Ovary (tissue), 3 donors: ENCODE measurements at regions not wholly inside any gene's neighbourhood (a gene's known extent, or its start where the extent isn't known, plus 50 kb on each side); places are given as distances from the start of the nearest gene placed in this dataset.

Experiments used
- EP300 ChIP-seq: sonication (generic); formaldehyde crosslinking; IDR thresholded peaks from one replicate; pipeline ENCODE4 v1.6.1; 2017; ENCODE audit warnings: antibody characterized with exemption
- TF ChIP-seq, protein P1 (sequence below), 3 donors: fragments of 450-650 bp in 2 of 3; fragments of 200-600 bp in 1 of 3; IDR thresholded peaks; one replicate each; pipeline versions ENCODE4 v1.5.1 to v1.8.0; 2016 to 2022; ENCODE audit warnings: antibody characterized with exemption in 3 of 3, mild to moderate bottlenecking in 1 of 3
- donor health status: DM: no; HTN: no; CAD: no.

DNA sequence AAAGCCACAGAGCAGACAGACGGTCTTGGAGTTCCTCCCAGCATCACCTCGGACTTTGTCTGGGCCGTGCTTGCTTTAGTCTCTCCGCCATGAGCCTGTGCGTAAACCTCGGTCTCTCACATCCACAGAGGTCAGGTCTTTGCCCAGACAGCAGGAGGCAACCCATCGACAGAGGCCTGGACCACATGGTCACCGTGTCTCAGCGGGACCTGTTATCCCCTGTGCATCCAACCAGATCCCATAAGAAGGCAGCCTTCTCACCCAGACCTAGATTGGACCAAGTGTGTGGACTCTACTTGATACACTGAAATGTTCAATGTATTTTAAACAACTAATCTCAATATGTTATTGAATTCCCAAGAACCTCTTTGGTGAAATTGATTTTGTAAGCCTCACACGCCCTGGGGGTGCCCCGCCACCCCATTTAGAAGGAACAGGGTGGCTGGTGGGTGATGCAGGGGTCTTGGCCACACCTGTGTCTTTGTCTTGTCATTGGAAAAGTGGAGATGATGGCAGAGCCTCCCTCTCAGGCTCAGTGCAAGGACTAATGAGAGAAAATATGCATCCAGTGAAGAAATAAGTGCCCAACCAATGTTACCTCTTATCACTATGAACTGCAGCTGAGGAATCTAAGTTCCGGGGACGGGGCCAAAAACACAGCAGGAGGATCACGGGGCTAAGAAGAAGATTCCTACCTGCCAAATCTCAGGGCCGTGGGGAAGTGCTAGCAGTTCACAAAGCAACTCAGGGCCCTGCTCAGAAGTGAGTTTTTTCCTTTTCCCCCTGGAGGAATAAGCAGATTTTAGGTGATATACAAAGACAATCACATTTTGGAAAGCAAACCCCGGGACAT is 101.6 kb upstream of the BACE2 start:
- TF ChIP-seq, protein P1, sequence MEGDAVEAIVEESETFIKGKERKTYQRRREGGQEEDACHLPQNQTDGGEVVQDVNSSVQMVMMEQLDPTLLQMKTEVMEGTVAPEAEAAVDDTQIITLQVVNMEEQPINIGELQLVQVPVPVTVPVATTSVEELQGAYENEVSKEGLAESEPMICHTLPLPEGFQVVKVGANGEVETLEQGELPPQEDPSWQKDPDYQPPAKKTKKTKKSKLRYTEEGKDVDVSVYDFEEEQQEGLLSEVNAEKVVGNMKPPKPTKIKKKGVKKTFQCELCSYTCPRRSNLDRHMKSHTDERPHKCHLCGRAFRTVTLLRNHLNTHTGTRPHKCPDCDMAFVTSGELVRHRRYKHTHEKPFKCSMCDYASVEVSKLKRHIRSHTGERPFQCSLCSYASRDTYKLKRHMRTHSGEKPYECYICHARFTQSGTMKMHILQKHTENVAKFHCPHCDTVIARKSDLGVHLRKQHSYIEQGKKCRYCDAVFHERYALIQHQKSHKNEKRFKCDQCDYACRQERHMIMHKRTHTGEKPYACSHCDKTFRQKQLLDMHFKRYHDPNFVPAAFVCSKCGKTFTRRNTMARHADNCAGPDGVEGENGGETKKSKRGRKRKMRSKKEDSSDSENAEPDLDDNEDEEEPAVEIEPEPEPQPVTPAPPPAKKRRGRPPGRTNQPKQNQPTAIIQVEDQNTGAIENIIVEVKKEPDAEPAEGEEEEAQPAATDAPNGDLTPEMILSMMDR (IDR thresholded peaks at IDR 0.05): no peak
- no peak for TF ChIP-seq EP300
